Pulmonary artery endothelial cell (primary cell): ENCODE measurements at regions not wholly inside any gene's neighbourhood (a gene's known extent, or its start where the extent isn't known, plus 50 kb on each side); places are given as distances from the start of the nearest gene placed in this dataset.
"Not testable (repeated sequence)": the region's sequence is repeated elsewhere in the genome, so short reads cannot be mapped to it uniquely, and the experiment has no call there.

Source experiments
- DNase-seq: peaks from one replicate; pipeline ENCODE4 v3.0.0-alpha.2; 2011; ENCODE audit warnings: low read depth, low spot score

- no peak for DNase-seq
Observed at GRCh38 chr6:26232306-26232939, 132.6 kb upstream of the BTN3A2 start.

- DNase-seq = no peak
Observed at GRCh38 chr6:26232940-26233648, 131.9 kb upstream of the BTN3A2 start.

GRCh38 chr6:26233649-26234420 lies 131.2 kb upstream of the BTN3A2 start:
- no peak for DNase-seq

- DNase-seq = no peak
Observed at GRCh38 chr6:26234421-26235301, 130.3 kb upstream of the BTN3A2 start.

GRCh38 chr6:26235302-26235670 lies 129.7 kb upstream of the BTN3A2 start:
- no peak for DNase-seq

- not testable (repeated sequence) for DNase-seq
Observed at GRCh38 chr6:26239415-26239814, 125.6 kb upstream of the BTN3A2 start.

GRCh38 chr6:26240157-26241032 lies 124.6 kb upstream of the BTN3A2 start:
- DNase-seq = no peak

- DNase-seq = no peak
Observed at GRCh38 chr6:26241033-26241895, 123.7 kb upstream of the BTN3A2 start.

GRCh38 chr6:26243132-26243531 lies 121.9 kb upstream of the BTN3A2 start:
- no peak for DNase-seq

GRCh38 chr6:26243752-26244151 lies 121.2 kb upstream of the BTN3A2 start:
- no peak for DNase-seq

- DNase-seq = no peak
Observed at GRCh38 chr6:26246058-26246457, 118.9 kb upstream of the BTN3A2 start.

GRCh38 chr6:26246553-26246952 lies 118.4 kb upstream of the BTN3A2 start:
- DNase-seq = no peak

GRCh38 chr6:26249707-26249956 lies 115.4 kb upstream of the BTN3A2 start:
- no peak for DNase-seq

GRCh38 chr6:26249957-26250697 lies 114.9 kb upstream of the BTN3A2 start:
- DNase-seq = no peak

GRCh38 chr6:26250698-26251044 lies 114.3 kb upstream of the BTN3A2 start:
- DNase-seq = no peak

- no peak for DNase-seq
Observed at GRCh38 chr6:26251354-26252076, 113.5 kb upstream of the BTN3A2 start.

GRCh38 chr6:26252077-26252472 lies 112.9 kb upstream of the BTN3A2 start:
- no peak for DNase-seq

- no peak for DNase-seq
Observed at GRCh38 chr6:26254724-26255123, 110.3 kb upstream of the BTN3A2 start.

GRCh38 chr6:26257272-26257671 lies 107.7 kb upstream of the BTN3A2 start:
- no peak for DNase-seq
